ENCODE measurements at regions not wholly inside any gene's neighbourhood (a gene's known extent, or its start where the extent isn't known, plus 50 kb on each side); places are given as distances from the start of the nearest gene placed in this dataset.
"Not testable (repeated sequence)": the region's sequence is repeated elsewhere in the genome, so short reads cannot be mapped to it uniquely, and the experiment has no call there.

DNA sequence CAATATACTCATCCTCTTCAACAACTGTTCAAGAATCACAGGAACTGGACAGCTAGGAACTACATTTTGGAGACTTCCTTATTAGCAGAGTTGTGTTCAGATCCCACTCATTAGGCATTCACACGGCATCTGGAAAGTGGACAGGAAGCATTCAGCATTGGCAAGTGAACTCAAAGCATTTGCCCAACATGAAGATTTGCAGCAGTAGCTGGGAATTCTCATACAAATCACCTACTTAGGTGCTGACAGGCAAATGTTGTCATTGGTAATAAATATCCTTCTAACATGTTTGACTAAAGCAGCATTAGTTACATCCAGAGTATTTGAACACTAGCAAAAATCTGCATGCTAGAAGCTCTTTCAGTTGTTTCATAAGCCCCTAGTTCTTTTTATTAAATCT is 350.8 kb downstream of the PTH2R start:
- no peak overlapping the region for H3K27ac ChIP-seq (ENCODE audit: low read depth, low read length)
- no peak overlapping the region for H3K4me3 ChIP-seq (ENCODE audit: low read length)
- no peaks in the 10 kb centered on the region for H3K36me3 ChIP-seq (ENCODE audit: control insufficient read depth, low read length)
- no peaks in the 10 kb centered on the region for H3K9me3 ChIP-seq (ENCODE audit: control insufficient read depth, insufficient read depth, low read length)
- H3K4me2 ChIP-seq (ENCODE audit: low read length): no peak overlapping the region
- TF ChIP-seq EZH2phosphoT487 (IDR thresholded peaks at IDR 0.05; ENCODE audit: borderline replicate concordance, low read length): no peak
- TF ChIP-seq, protein P1, sequence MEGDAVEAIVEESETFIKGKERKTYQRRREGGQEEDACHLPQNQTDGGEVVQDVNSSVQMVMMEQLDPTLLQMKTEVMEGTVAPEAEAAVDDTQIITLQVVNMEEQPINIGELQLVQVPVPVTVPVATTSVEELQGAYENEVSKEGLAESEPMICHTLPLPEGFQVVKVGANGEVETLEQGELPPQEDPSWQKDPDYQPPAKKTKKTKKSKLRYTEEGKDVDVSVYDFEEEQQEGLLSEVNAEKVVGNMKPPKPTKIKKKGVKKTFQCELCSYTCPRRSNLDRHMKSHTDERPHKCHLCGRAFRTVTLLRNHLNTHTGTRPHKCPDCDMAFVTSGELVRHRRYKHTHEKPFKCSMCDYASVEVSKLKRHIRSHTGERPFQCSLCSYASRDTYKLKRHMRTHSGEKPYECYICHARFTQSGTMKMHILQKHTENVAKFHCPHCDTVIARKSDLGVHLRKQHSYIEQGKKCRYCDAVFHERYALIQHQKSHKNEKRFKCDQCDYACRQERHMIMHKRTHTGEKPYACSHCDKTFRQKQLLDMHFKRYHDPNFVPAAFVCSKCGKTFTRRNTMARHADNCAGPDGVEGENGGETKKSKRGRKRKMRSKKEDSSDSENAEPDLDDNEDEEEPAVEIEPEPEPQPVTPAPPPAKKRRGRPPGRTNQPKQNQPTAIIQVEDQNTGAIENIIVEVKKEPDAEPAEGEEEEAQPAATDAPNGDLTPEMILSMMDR (IDR thresholded peaks at IDR 0.05; ENCODE audit: low read depth, low read length, poor library complexity, severe bottlenecking): no peak
- H3K27me3 ChIP-seq (ENCODE audit: control insufficient read depth, low read length): no peaks in the 10 kb centered on the region
- no peaks in the 10 kb centered on the region for H3K4me1 ChIP-seq (ENCODE audit: control insufficient read depth, low read length)
- H3K79me2 ChIP-seq (ENCODE audit: control insufficient read depth, low read length): no peaks in the 10 kb centered on the region
- no peaks in the 10 kb centered on the region for H3F3A ChIP-seq (ENCODE audit: control insufficient read depth, insufficient read depth)
- H3K9me2 ChIP-seq (replicated peaks; ENCODE audit: control insufficient read depth, low read length): no peaks in the 10 kb centered on the region
- H4K20me1 ChIP-seq (ENCODE audit: control insufficient read depth, insufficient read depth, low read depth, low read length): no peaks in the 10 kb centered on the region

DNA sequence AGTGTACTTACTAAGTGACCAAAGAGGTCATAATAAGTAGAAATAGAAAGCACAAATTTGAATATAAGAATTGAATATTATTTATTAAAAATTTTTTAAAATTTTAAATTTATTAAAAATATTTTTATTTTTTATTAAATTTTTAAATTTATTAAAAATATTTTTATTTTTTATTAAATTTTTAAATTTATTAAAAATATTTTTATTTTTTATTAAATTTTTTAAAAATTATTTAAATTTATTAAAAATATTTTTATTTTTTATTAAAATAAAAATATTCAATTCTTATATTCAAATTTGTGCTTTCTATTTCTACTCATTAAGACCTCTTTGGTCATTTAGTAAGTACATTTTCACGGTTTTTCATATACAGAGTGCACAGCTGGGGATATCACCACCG is 366.5 kb downstream of the PTH2R start:
- not testable (repeated sequence) for H3K79me2 ChIP-seq (ENCODE audit: control insufficient read depth, low read length); H4K20me1 ChIP-seq (ENCODE audit: control insufficient read depth, insufficient read depth, low read depth, low read length); H3K4me1 ChIP-seq (ENCODE audit: control insufficient read depth, low read length); H3K4me2 ChIP-seq (ENCODE audit: low read length); H3K36me3 ChIP-seq (ENCODE audit: control insufficient read depth, low read length); H3K27ac ChIP-seq (ENCODE audit: low read depth, low read length); H3K4me3 ChIP-seq (ENCODE audit: low read length); H3K27me3 ChIP-seq (ENCODE audit: control insufficient read depth, low read length); H3K9me3 ChIP-seq (ENCODE audit: control insufficient read depth, insufficient read depth, low read length); H3K9me2 ChIP-seq (replicated peaks; ENCODE audit: control insufficient read depth, low read length); H3F3A ChIP-seq (ENCODE audit: control insufficient read depth, insufficient read depth)

DNA sequence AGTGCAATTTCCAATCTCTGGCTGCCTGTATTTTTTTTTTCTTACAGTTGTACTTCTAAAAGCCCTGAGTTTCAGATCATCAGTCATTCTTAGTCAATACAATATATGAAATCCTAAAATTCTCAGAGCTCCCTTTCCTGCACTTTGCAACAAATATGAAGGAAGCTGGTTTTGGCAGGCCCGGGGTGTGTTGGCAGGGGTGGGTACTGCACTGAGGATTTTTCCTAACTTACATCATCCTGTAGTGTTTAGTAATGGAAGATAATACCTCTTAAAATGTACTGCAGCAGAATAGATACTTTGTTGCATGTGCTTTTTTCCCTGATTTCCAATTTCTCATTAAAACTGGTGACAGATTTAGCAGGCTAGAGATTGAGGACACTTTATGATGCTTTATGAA is 374.6 kb downstream of the PTH2R start:
- Histone ChIP-seq H3K79me2 (ENCODE audit: control insufficient read depth, low read length) (no peaks in the 10 kb centered on the region), H4K20me1 (ENCODE audit: control insufficient read depth, insufficient read depth, low read depth, low read length) (no peaks in the 10 kb centered on the region), H3F3A (ENCODE audit: control insufficient read depth, insufficient read depth) (no peaks in the 10 kb centered on the region), H3K9me3 (ENCODE audit: control insufficient read depth, insufficient read depth, low read length) (no peaks in the 10 kb centered on the region), H3K4me1 (ENCODE audit: control insufficient read depth, low read length) (no peaks in the 10 kb centered on the region), H3K27me3 (ENCODE audit: control insufficient read depth, low read length) (no peaks in the 10 kb centered on the region), H3K27ac (ENCODE audit: low read depth, low read length) (no peak overlapping the region), H3K9me2 (replicated peaks; ENCODE audit: control insufficient read depth, low read length) (no peaks in the 10 kb centered on the region; the same call in 1 of the 2 replicates), H3K4me3 (ENCODE audit: low read length) (no peak overlapping the region), H3K36me3 (ENCODE audit: control insufficient read depth, low read length) (no peaks in the 10 kb centered on the region), H3K4me2 (ENCODE audit: low read length) (no peak overlapping the region)
- no peak for TF ChIP-seq EZH2phosphoT487 (IDR thresholded peaks at IDR 0.05; ENCODE audit: borderline replicate concordance, low read length)
- TF ChIP-seq, protein P1 (IDR thresholded peaks at IDR 0.05; ENCODE audit: low read depth, low read length, poor library complexity, severe bottlenecking): no peak

DNA sequence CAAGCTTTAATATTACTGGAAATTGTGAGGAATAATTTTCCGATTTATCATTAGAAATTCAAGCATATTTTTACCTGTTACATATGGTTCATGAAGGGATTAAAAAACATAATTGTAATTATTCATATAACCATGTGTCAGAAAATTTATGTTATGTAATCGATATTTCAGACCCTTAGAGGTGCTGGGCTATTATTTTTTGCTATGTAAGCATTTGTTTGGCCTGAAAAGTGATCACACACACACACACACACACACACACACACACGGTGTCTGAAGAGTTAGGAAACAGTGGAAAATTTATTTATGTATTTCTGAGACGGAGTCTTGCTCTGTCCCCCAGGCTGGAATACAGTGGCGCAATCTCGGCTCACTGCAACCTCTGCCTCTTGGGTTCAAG is 375.5 kb downstream of the PTH2R start:
- no peak overlapping the region for H3K4me3 ChIP-seq (ENCODE audit: low read length)
- no peaks in the 10 kb centered on the region for H3F3A ChIP-seq (ENCODE audit: control insufficient read depth, insufficient read depth)
- no peak for TF ChIP-seq EZH2phosphoT487 (IDR thresholded peaks at IDR 0.05; ENCODE audit: borderline replicate concordance, low read length)
- TF ChIP-seq, protein P1 (IDR thresholded peaks at IDR 0.05; ENCODE audit: low read depth, low read length, poor library complexity, severe bottlenecking): no peak

More for the DNA sequence above, 375.5 kb downstream of the PTH2R start:
- H3K4me1 ChIP-seq (ENCODE audit: control insufficient read depth, low read length): no peaks in the 10 kb centered on the region
- H3K9me3 ChIP-seq (ENCODE audit: control insufficient read depth, insufficient read depth, low read length): no peaks in the 10 kb centered on the region
- H3K9me2 ChIP-seq (replicated peaks; ENCODE audit: control insufficient read depth, low read length): no peaks in the 10 kb centered on the region
- H3K4me2 ChIP-seq (ENCODE audit: low read length): no peak overlapping the region
- no peaks in the 10 kb centered on the region for H4K20me1 ChIP-seq (ENCODE audit: control insufficient read depth, insufficient read depth, low read depth, low read length)
- H3K36me3 ChIP-seq (ENCODE audit: control insufficient read depth, low read length): no peaks in the 10 kb centered on the region
- H3K27me3 ChIP-seq (ENCODE audit: control insufficient read depth, low read length): no peaks in the 10 kb centered on the region
- no peak overlapping the region for H3K27ac ChIP-seq (ENCODE audit: low read depth, low read length)
- no peaks in the 10 kb centered on the region for H3K79me2 ChIP-seq (ENCODE audit: control insufficient read depth, low read length)
